ENCODE measurements at regions not wholly inside any gene's neighbourhood (a gene's known extent, or its start where the extent isn't known, plus 50 kb on each side); places are given as distances from the start of the nearest gene placed in this dataset.

- no peak for TF ChIP-seq CTCF (conservative IDR thresholded peaks at IDR 0.05 in 1 of 2, IDR thresholded peaks at IDR 0.05 in 1 of 2; ENCODE audit: low read depth in 1 of 2, low read length in 2 of 2)
- no peak for TF ChIP-seq EZH2 (IDR thresholded peaks at IDR 0.05; ENCODE audit: low read length, missing control alignments)
Observed at GRCh38 chr7:25812086-25812850, 339.7 kb upstream of the NFE2L3 start.
